ENCODE measurements at regions not wholly inside any gene's neighbourhood (a gene's known extent, or its start where the extent isn't known, plus 50 kb on each side); places are given as distances from the start of the nearest gene placed in this dataset.

DNA sequence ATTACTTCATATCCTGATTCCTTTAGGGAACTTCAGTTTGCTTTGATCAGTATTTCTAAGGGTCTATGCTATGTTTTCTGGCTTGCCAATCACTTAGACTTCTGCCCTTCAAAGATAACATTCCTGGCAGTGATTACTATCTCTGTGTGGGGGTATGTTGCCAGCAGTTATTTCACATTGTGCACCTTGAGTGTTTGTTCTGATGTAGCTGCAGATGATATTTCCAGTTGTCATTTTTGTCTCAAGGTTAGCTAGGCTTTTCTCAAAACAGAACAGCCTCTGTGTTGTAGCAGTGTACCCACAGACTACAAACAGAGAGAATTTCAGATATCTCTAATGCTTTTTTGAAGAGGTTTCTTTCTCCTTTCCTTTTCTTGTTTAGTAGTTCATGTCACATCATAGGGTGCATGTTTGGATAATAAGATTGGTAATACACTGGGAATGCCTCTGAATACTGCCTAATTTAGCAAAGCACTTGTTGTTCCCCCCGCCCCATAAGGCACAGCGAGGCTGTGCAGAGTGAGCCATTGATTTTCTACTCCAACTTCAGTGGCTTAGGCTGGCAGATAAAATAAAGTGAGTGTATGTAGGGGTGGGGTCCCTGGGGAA, 134.7 kb upstream of the AGR3 start:
- H3K27ac ChIP-seq, result no peak overlapping the region

DNA sequence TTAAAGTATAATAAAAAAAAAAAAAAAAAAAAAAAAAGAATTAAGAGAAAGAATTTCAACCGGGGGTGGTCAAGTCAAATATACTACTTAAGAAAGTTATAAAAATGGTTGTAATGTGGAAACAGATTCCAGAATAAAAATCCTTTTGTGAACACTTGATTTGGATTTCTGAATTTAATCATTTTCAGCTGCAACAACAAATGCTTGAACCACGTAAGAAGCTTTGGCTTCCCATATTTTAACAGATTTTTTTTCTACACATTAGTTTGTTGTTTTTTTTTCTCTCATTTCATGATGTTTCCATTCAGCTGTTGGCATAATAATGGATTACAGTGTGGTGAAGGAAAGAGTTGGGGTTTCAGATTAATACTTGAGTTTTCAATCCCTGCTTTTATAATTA, 137.3 kb upstream of the AGR3 start:
- Histone ChIP-seq H3K4me1 (no peaks in the 10 kb centered on the region), H3K27ac (no peak overlapping the region), H3K36me3 (no peaks in the 10 kb centered on the region), H3K9me3 (no peaks in the 10 kb centered on the region), H3K4me3 (no peak overlapping the region), H3K27me3 (no peaks in the 10 kb centered on the region)
- no peak for DNase-seq (ENCODE audit: extremely low spot score in 2 of 2)
- intact Hi-C loops (cut with DNase I), result no loop called here
- no peak for TF ChIP-seq POLR2A (IDR thresholded peaks at IDR 0.05)
- TF ChIP-seq POLR2AphosphoS5 (IDR thresholded peaks at IDR 0.05; ENCODE audit: insufficient read depth in 1 of 2, low read depth in 1 of 2), result no peak
- TF ChIP-seq, protein P1, sequence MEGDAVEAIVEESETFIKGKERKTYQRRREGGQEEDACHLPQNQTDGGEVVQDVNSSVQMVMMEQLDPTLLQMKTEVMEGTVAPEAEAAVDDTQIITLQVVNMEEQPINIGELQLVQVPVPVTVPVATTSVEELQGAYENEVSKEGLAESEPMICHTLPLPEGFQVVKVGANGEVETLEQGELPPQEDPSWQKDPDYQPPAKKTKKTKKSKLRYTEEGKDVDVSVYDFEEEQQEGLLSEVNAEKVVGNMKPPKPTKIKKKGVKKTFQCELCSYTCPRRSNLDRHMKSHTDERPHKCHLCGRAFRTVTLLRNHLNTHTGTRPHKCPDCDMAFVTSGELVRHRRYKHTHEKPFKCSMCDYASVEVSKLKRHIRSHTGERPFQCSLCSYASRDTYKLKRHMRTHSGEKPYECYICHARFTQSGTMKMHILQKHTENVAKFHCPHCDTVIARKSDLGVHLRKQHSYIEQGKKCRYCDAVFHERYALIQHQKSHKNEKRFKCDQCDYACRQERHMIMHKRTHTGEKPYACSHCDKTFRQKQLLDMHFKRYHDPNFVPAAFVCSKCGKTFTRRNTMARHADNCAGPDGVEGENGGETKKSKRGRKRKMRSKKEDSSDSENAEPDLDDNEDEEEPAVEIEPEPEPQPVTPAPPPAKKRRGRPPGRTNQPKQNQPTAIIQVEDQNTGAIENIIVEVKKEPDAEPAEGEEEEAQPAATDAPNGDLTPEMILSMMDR (IDR thresholded peaks at IDR 0.05), result no peak

More for the DNA sequence above, 134.7 kb upstream of the AGR3 start:
- no peaks in the 10 kb centered on the region for H3K9me3 ChIP-seq
- TF ChIP-seq, protein P1 (IDR thresholded peaks at IDR 0.05), result no peak
- no peak for TF ChIP-seq POLR2AphosphoS5 (IDR thresholded peaks at IDR 0.05; ENCODE audit: insufficient read depth in 1 of 2, low read depth in 1 of 2)
- H3K27me3 ChIP-seq, result no peaks in the 10 kb centered on the region
- intact Hi-C loops (cut with DNase I), result no loop called here
- DNase-seq (ENCODE audit: extremely low spot score in 2 of 2), result no peak
- H3K36me3 ChIP-seq, result no peaks in the 10 kb centered on the region
- H3K4me1 ChIP-seq, result no peaks in the 10 kb centered on the region
- H3K4me3 ChIP-seq, result no peak overlapping the region

DNA sequence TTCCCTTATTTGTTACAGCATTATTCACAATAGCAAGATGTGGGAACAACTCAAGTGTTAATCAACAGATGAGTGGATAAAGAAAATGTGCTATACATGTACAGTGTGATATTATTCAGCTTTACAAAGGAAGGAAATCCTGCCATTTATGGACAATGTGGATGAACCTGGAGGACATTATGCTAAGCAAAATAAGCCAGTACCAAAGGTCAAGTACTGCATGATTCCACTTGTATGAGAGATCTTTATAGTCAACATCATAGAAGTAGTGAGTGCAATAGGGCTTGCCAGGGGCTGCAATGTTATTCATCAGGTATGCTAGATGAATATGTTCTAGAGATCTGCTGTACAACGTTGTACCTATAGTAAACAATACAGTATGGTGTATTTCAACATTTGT, 138.5 kb upstream of the AGR3 start:
- Histone ChIP-seq H3K9me3 (no peaks in the 10 kb centered on the region), H3K4me1 (no peaks in the 10 kb centered on the region), H3K4me3 (no peak overlapping the region), H3K27me3 (no peaks in the 10 kb centered on the region), H3K36me3 (no peaks in the 10 kb centered on the region), H3K27ac (no peak overlapping the region)
- intact Hi-C loops (cut with DNase I), result no loop called here
- TF ChIP-seq POLR2AphosphoS5 (IDR thresholded peaks at IDR 0.05; ENCODE audit: insufficient read depth in 1 of 2, low read depth in 1 of 2), result no peak
- TF ChIP-seq POLR2A (IDR thresholded peaks at IDR 0.05), result no peak
- TF ChIP-seq, protein P1 (IDR thresholded peaks at IDR 0.05), result no peak
- DNase-seq (ENCODE audit: extremely low spot score in 2 of 2), result no peak

DNA sequence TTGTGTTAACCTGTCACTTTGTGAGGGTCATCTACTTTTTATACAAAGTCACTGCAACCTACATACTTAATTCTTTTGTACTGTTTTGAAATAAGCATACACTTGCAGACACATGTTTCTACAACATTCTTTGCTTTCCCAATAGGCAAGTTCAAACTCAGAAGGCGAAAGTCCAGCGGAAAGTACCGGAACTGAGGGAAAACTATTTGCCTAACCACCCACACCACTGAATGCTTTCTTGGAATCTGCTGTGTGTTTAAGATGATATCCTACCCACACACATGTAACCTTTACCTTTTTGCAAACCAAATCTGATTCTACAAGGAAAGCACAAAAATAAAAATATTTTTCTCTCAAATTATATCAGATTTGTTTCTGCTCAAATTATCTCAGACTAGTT, 139.4 kb upstream of the AGR3 start:
- no peaks in the 10 kb centered on the region for H3K9me3 ChIP-seq
- DNase-seq (ENCODE audit: extremely low spot score in 2 of 2), result no peak
- no peak overlapping the region for H3K4me3 ChIP-seq
- no peak overlapping the region for H3K27ac ChIP-seq
- H3K27me3 ChIP-seq, result no peaks in the 10 kb centered on the region
- intact Hi-C loops (cut with DNase I), result no loop called here
- no peaks in the 10 kb centered on the region for H3K36me3 ChIP-seq
- TF ChIP-seq, protein P1 (IDR thresholded peaks at IDR 0.05), result no peak
- TF ChIP-seq POLR2AphosphoS5 (IDR thresholded peaks at IDR 0.05; ENCODE audit: insufficient read depth in 1 of 2, low read depth in 1 of 2) (no peak), POLR2A (IDR thresholded peaks at IDR 0.05) (no peak)
- H3K4me1 ChIP-seq, result no peaks in the 10 kb centered on the region

DNA sequence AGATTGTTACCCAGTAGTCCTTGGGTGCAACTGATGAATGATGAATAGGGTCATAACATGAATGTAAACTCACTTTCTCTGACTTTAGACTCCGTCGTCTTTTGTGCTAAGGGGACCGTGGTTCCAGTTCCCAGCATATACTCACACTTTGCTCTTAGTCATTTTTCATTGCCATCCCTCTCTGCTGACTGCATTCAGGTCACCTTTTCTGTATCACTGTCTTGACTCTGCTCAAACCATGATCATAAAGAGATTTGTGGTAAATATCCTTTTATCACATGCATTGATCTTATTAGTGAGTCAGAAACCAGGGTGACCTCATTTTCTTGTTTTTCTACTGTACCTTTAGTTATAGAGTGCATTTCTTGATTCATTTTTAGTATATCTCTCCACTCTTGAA, 141.1 kb upstream of the AGR3 start:
- TF ChIP-seq, protein P1 (IDR thresholded peaks at IDR 0.05), result no peak
- TF ChIP-seq POLR2AphosphoS5 (IDR thresholded peaks at IDR 0.05; ENCODE audit: insufficient read depth in 1 of 2, low read depth in 1 of 2) (no peak), POLR2A (IDR thresholded peaks at IDR 0.05) (no peak)

More for the DNA sequence above, 141.1 kb upstream of the AGR3 start:
- Histone ChIP-seq H3K36me3 (no peaks in the 10 kb centered on the region), H3K4me1 (no peaks in the 10 kb centered on the region), H3K4me3 (no peak overlapping the region), H3K27me3 (no peaks in the 10 kb centered on the region), H3K9me3 (no peaks in the 10 kb centered on the region), H3K27ac (no peak overlapping the region)
- no peak for DNase-seq (ENCODE audit: extremely low spot score in 2 of 2)
- intact Hi-C loops (cut with DNase I), result no loop called here

All from vagina (tissue), 2 donors.